Skeletal muscle cell (primary cell): ENCODE measurements at regions not wholly inside any gene's neighbourhood (a gene's known extent, or its start where the extent isn't known, plus 50 kb on each side); places are given as distances from the start of the nearest gene placed in this dataset.
"Not testable (repeated sequence)": the region's sequence is repeated elsewhere in the genome, so short reads cannot be mapped to it uniquely, and the experiment has no call there.

ENCODE experiments used
- DNase-seq: peaks from one replicate; pipeline ENCODE4 v3.0.0-alpha.2; 2010; ENCODE audit warnings: low read depth
- H3K4me3 ChIP-seq: 2 replicates; pipeline ENCODE4 v1.5.1; 2011; ENCODE audit warnings: low read depth, mild to moderate bottlenecking, control low read depth, low read length, moderate library complexity

DNA sequence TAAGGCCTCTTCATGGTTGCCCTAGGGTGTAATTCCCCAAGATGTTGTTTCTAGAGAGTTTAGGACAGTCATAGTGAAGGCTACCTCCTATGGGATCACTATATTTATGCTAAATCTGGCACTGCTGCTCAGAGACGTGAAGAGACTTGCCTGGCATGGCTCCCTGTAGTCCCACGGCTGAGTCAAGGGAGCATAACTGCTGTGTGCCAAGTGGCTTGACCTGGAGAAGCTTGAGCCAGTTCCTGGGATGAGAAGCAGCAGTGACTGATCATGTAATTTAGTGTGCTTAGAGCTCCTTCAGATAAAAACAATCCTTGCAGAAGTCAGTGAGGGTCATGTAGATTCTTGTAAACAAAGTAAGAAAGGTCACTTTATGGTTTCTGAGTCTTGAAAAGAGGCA lies 68.9 kb upstream of the TSPAN2 start:
- H3K4me3 ChIP-seq = no peak overlapping the region
- DNase-seq = peak; percentile 61

DNA sequence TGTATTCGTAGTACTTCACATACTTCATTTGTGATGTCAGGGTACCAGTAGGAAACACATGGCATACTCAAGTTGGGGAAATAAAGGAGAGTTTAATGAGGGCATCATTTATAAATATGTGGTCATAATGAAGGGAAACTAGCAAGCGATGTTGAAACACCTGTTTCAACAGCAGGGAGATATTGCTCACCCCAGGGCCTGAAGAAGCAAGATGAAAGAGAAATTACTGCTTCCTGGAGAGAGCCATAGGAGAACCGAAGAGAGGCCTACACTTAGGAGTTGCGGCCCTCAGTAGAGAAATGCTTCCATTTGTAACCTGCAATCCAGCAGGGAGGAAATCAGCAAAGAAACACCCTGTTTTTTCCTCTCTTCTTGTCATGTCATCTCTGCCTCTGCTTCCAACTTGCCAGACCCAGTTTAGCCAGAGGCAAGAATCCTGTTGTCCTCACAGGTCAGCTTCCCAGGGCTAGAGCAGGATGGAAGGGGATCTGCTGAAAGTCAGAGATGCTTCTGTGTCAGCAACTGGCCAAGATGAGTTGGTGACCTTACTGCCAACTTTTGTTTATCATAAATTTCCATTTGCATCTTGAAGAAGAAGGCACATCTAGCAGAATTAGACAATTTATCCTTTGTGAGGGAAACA lies 67.6 kb upstream of the TSPAN2 start:
- no peak overlapping the region for H3K4me3 ChIP-seq
- no peak for DNase-seq

DNA sequence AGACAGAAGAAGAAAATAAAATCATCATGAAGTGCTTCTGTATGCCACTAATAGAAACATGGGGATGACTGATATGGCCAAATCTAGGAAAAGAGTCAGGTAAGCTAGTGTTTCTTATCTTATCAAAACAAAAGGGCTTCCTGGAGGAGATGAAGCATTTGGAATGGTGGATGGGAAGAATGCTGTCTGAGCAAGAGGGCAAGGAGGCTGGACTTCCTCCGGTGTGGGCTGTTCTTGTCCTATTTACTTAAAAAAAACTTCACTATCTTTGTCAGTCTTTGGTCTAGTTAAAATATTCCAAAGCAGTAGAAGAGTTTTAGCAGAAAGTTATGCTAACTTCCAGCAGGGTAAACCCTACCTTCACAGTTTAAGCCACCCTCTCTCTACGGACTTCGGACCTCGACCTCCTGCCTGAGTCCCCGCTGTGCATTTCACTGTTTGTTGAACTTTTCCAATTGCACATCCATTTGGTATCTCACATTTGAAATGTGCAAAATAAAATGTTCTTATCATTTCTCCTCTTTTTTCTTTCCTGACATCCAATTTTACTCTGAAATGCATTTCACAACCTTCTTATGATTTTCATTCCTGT lies 64.8 kb upstream of the TSPAN2 start:
- no peak overlapping the region for H3K4me3 ChIP-seq
- no peak for DNase-seq

DNA sequence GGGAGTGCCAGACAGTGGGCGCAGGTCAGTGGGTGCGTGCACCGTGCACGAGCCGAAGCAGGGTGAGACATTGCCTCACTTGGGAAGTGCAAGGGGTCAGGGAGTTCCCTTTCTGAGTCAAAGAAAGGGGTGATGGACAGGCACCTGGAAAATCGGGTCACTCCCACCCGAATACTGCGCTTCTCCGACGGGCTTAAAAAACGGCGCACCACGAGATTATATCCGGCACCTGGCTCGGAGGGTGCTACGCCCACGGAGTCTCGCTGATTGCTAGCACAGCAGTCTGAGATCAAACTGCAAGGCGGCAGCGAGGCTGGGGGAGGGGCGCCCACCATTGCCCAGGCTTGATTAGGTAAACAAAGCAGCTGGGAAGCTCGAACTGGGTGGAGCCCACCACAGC lies 58.6 kb upstream of the TSPAN2 start:
- not testable (repeated sequence) for H3K4me3 ChIP-seq, DNase-seq

DNA sequence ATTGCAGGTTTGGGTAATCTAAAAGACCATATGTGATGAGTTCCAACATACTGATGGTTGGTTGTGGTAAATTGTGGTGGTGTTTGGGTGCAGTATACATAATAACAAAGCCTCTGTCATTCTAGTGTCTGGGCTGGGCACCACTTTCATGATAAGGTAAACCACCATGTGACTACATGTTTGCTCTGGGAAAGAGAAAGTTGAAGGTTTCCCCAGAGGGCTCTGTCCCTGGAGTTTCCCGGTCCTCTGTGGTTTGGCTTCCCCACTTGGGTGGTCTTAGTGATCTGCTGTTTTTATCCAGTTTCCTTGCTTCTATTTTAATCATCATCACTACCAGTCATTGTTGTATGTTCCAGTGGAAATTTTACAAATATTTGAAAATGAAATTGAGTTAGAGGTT lies 55.9 kb upstream of the TSPAN2 start:
- DNase-seq = no peak
- H3K4me3 ChIP-seq = no peak overlapping the region

DNA sequence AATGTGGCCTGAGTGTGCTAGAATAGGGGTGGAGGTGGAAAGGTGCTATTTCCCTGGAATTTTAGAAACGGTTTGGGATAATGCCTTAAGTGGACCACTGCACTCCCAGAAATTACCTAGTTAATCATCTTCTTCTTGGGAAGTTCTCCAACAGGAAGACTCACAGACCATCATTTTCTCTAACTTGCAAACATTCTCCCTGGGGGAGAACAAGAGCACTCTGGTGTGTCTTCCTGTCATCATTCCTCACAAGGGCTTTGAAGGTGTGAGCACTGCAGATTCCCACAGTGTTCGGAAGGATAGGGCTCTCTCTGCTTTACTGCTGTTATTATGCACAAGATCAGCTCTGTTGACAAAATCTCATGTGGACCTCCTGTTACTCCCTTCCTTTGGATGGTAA lies 54.9 kb upstream of the TSPAN2 start:
- no peak overlapping the region for H3K4me3 ChIP-seq
- DNase-seq = no peak

DNA sequence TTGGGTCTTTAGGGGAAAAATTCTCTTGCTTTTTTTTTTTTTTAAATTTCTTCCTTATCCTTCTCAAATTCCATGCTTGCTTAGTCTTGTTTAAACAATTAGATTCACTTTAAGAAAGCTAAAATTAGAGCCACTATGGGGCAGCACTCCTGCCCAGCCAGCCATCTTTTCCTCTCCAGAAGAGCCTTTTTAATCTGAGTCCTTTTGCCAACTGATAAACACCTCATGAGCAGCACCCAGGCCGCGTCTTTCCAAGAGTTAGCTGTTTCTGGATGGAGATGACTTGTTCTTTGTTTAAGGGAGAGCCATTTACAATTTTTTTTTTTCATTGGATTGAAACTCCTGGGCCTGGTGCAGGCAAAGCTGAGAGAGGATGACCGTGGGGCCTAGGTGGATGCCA lies 53.3 kb upstream of the TSPAN2 start:
- no peak overlapping the region for H3K4me3 ChIP-seq
- no peak for DNase-seq

DNA sequence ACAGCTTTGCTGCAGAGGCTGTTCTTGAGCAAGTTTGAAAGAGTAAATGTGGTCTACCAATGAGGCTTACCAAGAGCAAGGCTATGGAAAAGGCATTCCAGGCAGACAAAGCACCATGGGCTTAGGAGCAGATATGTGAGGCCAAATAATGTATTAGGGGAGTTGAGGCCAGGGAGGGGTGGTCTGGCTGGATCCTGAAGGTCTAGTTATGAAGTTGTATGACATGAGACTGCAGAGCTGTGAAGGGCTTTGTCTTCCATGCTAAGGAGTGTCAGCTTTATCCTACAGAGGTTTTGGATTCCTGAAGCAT lies 51.8 kb upstream of the TSPAN2 start:
- no peak overlapping the region for H3K4me3 ChIP-seq
- no peak for DNase-seq

DNA sequence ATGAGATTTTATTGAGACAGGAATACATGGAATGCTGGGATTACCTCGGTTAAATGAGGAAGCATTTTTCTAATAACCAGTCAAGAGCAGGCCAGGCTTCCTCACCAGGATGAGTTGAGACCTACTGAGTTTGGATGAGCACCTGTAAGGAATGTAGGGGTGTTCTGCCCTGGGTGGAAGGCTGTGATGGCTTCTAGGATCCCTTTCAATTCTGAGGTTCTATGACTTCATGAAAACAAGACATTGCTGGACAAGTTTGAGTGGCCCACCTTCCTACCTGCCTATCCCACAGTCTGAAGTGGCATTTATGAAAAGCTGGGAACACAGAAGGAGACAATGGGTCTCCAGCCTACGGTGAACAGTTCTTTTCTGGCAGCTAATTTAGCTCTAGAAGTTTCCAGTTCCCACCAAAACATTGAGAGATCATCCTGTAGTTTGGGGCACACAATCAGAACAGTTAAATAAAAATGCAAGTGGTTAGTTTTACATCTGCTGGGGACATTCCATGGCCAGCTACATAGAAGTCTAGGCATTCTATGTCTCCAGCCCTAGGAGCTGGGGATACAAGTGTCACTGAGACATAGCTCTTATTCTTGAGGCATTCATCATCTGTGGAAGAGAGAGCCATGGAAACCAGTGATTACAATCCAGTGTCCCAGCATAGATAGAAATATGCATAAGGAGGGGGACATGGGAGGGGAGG lies 51.3 kb upstream of the TSPAN2 start:
- DNase-seq = no peak

DNA sequence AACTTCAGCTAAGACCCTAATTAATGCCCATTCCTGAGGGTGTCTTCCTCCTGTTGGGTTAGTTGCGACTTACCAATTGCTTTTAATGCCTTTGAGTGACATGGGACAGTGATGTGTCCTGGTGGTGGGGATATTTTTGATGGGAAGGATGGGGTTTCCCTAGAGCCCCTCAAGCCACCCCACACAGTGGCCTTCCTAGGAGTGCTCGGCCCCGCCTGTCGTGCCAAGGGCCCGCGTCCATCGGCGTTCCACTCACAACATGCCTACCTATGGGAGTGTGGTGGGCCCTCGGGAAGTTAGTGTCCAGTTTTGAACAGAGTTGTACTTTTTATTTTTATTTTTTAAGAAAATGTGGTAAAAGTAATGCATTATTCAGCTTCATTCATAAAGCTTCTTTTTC lies 50.1 kb upstream of the TSPAN2 start:
- no peak for DNase-seq
- no peak overlapping the region for H3K4me3 ChIP-seq

More for the DNA sequence above, 51.3 kb upstream of the TSPAN2 start:
- no peak overlapping the region for H3K4me3 ChIP-seq
